Cardiac septum (tissue), 1 donor: ENCODE measurements at regions not wholly inside any gene's neighbourhood (a gene's known extent, or its start where the extent isn't known, plus 50 kb on each side); places are given as distances from the start of the nearest gene placed in this dataset.
"Not testable (repeated sequence)": the region's sequence is repeated elsewhere in the genome, so short reads cannot be mapped to it uniquely, and the experiment has no call there.

Experiments used
- DNase-seq: peaks from one replicate; pipeline ENCODE4 v3.0.0-alpha.2; 2020; ENCODE audit warnings: low spot score
- intact Hi-C: fragments of 100-400 bp; cut with DNase I; formaldehyde crosslinking; loops from one replicate; pipeline ENCODE4 v1.14.0; 2022
- donor health status: DM: no; HTN: no; CAD: no.

DNA sequence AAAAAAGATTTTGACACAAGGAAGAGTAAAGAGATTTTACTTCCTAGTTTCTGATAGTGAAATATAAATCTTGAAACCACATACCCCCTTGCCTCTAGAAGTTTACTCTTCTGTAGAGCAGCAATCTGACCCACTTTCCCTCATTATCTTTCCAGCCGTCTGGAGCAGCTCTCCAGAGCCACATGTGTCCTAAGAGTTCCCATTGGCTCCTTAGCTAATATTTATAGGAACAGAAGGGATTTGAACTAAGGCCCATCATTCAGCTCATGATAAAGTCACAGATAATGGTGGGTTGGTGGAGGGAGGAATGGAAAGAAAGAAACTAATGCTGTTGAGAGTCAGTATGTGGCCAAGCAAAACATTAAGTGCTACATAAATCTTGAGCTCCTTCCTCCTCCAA is 121.8 kb downstream of the INHBA start:
- DNase-seq = no peak

DNA sequence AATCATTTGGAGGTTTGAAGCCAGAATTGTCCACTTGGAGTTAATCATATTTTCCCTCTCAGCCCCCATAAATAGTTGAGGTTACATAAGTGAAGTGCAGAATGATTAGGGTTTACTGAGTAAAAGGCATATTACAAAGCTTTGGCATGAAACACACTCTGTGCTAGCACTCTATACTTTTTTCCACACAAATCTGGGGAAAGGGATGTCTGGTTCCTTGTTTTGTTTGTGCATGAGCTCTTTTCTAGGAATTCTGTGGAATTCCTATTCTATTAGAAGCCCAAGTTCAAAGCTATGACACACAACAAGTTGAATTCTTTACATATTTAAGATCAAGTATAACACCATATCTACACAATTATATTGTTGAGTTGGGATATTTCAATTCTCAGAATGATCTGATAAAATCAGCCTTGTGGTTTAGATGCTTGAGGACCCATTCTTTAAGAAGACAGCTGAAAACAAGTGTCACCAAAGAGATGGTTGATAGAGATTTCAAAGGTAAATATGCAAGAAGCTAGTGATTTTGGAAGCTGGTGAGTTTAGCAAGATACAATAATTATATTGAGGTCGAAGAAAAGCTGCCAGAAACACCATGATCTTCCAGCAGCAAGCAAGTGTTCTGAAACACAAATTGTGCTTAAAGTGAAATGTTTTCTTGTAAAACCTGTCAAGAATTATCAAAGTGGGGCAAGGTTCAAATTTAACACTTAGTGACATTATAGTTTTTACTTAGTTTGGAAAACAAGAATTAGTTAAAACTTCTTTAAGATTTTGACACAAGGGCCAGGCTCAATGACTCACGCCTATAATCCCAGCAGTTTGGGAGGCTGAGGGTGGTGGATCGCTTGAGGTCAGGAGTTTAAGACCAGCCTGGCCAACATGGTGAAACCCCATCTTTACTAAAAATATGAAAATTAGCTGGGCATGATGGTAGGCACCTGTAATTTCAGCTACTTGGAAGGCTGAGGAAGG is 122.6 kb downstream of the INHBA start:
- intact Hi-C loops = no loop called here
- no peak for DNase-seq

More for the DNA sequence above, 121.8 kb downstream of the INHBA start:
- intact Hi-C loops = no loop called here

DNA sequence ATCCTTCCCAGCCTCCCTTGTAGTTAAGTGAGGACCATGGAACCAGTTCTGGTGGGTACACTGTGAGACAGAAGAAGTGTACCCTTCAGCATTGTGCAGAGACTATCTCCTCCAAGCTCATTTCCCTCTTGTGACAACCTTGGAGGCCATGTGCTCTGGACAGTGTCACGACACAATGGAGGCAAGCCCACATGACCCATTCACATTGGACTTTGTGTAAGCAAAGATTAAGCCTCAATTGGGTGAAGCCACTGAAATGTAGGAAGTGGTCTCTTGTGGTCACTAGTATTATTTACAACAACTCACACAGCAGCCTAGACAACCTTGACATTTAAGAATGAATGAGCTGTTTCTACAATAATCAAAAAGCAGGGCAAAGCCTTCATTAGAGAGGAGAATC is 124.2 kb downstream of the INHBA start:
- no peak for DNase-seq
- intact Hi-C loops = no loop called here

DNA sequence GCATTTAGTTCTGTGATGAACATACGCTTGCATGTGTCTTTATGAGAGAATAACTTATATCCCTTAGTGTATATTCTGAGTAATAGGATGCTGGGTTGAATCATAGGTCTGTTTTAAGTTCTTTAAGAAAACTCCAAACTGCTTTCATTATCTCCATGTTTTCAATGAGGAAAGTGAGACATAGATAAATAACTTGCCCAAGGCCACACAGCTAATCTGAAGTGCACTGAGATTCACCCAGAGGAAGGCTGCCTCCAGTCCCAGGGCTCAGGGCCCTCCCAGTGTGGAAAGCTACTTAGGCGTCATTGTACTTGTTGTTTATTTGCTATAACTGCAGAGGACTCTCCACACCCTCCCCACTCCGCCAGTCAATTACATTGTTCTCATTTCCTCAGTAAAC is 126.7 kb downstream of the INHBA start:
- intact Hi-C loops = no loop called here
- no peak for DNase-seq

DNA sequence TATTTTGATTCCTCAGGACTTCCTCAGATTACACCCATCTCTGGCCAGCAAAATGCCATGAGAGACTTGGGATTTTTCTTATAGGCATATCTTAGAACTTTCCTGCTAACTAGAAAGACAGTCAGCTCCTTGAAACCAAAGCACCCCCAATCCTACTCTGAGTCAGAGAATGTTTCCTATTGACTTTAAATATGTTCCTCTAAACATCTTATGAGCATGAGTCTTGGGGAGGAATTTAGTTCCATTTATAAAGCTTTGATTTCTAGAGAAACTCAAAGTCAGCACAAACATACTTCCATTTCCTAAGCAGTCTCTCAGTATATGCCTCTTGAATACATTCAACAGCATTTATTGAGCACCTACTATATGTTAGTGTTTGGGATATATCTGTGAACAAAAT is 128.5 kb downstream of the INHBA start:
- no peak for DNase-seq
- intact Hi-C loops = loop anchor here (5.0 kb wide), 1 partner anchor 123 kb away; no protein-coding TSS in a partner anchor

DNA sequence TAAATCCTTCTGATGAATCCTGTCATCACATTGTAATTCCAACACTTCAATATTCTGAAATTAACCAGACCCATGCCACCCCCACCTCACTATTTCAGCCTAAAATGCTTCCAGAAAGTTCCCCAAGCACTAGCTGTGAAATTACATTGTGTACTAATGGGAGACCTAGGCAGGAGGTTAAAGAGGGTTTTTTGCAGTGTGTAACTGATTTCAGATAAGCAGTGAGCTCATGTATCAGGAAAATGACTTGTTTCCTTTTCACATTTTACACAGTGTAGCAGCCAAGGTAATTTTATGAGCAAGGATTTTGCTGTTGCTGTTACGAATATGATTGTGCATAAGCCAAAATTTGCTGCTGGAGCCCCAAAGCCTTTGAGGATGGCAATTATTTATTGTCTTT is 129.0 kb downstream of the INHBA start:
- no peak for DNase-seq
- intact Hi-C loops = loop anchor here (2.0 to 5.0 kb wide), 2 partner anchors 55 to 123 kb away; no protein-coding TSS in a partner anchor

DNA sequence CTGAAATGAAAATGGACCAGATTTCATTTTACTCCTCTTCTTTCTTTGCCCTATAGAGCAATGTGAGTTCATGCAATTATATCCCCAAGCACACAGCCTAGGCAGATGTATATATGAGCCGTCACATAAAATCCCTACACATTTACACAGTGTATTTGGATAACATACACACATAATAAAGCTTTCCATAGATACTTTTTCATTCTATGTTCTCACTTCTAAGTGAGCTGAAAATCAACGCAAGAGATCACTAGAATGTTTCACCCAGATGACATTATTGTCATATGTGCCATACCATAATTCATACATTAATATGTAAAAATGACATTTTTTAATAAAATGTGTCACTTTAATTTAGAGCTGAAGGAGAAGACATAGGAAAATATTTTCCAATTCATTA is 129.4 kb downstream of the INHBA start:
- DNase-seq = no peak

DNA sequence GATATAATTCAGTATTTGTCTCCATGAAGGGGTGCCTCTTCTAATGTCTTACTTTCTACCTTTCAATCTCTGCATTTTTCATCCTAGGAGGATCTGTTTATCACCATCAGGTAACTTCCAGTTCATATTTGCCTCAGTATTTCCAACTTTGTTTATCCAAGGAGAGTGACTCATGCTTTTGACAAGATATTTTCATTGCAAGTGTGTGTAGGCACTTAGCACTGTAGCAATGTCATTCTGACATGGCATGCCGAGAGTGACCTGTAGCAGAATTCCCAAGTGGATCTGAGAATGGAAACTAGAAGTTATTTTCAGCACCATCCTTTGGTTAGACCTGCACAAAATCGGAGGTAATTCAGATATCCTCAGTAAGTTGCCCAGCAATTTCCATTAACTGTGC is 129.9 kb downstream of the INHBA start:
- intact Hi-C loops = loop anchor here (2.0 to 5.0 kb wide), 2 partner anchors 56 to 124 kb away; no protein-coding TSS in a partner anchor
- DNase-seq = no peak

More for the DNA sequence above, 129.4 kb downstream of the INHBA start:
- intact Hi-C loops = loop anchor here (2.0 to 5.0 kb wide), 2 partner anchors 55 to 124 kb away; no protein-coding TSS in a partner anchor

DNA sequence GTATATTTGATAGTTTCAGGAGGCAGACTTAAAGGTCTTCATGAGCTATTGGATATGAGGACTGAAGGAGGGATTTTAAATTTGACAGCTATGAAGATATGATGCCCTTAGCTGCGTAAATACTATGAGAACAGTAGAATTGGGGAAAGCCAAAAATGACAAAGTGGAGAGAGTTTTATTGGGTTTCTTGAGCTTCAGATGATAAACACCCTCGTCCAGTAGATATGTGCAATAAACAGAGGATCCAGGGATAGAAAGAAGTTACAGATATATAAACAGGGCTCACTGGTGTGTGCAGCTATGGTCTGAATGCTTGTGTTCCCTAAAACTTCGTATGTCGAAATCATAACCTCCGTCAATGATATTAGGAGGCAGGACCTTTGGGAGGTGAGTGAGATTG is 131.3 kb downstream of the INHBA start:
- DNase-seq = no peak
- intact Hi-C loops = loop anchor here (5.0 kb wide), 1 partner anchor 126 kb away; no protein-coding TSS in a partner anchor

DNA sequence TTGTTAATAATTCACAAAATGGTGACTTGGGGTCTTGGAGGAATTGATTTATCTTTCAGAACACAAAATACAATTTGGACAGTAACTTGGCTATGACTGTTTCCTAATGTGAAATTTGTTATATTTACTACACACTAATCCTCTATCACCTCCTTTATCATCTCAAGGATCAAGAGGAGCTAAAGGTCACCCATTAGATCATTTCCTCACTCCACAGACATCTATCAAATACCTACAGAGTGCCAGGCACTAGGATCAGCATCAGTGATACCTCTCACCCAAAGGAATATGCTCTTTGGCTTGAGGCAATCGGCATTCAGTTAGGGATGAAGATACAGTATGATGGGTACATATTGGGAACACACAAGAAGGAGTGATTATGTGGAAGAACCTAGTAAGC is 132.1 kb downstream of the INHBA start:
- DNase-seq = no peak
- intact Hi-C loops = loop anchor here (5.0 kb wide), 1 partner anchor 127 kb away; no protein-coding TSS in a partner anchor

DNA sequence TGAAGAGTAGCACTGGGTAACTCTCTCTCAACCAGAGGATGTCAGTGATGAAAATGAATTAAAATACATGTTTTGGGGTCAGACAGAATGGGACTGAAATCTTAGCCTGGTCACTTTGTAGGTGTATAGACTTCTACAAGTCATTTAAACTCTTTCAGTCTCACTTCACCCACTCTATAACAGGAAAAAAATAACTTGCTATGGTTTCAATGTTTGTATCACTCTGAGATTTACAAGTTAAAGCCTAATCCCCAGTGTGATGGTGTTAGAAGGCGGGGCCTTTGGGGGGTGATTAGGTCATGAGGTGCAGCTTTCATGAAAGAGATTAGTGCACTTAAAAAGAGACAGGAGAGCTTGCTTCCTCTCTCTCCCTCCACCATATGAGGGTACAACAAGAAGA is 134.8 kb downstream of the INHBA start:
- no peak for DNase-seq
- intact Hi-C loops = no loop called here

DNA sequence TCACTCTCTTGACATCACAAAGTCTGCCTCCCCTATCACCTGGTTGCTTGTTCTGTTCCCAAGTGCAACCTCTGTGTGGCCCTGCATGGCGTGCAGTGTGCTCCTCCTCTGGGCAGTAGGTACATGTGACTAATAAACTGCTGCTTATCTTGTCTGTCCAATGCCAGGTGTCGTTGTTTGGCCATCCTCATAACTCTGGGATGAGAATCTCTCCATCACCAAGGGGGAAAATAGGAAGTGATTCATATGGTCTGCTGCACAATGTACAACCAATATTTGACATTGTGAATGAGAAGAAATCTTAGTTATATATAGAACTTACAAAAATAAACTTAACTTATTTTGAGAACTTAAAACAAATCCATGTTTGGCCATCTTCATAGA is 135.2 kb downstream of the INHBA start:
- no peak for DNase-seq
- intact Hi-C loops = no loop called here

DNA sequence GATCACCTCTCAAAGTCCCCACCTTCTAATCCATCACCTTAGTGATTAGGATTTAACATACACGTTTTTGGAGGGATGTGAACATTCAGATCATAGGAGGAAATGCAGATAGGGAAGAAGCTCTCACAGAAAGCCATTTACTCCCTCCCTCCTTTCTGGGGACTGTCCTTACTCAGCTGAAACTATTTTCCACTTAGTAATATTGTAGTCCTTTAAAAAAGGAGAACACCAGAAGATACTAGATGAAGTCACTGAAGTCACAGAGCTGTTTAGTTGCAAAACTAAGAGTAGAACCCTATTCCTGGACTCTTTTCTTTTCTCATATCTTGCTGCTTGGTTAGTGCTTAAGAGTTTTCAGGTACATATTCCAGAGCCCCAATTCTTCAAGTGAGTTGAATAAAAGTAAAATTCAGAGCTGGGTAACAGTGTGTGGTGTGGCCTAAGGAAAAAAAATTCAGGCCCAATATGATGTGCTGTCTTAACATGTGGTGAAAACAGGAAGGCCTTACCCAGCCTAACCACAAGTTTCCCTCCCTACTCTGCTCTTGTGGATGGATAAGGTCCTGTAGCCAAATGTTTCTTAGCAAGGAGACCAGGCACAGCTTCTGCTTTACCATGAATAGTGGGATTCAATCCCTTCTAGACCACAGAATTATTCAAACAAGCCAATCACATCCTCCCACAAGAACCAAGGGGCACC is 135.7 kb downstream of the INHBA start:
- DNase-seq = no peak
- intact Hi-C loops = no loop called here

DNA sequence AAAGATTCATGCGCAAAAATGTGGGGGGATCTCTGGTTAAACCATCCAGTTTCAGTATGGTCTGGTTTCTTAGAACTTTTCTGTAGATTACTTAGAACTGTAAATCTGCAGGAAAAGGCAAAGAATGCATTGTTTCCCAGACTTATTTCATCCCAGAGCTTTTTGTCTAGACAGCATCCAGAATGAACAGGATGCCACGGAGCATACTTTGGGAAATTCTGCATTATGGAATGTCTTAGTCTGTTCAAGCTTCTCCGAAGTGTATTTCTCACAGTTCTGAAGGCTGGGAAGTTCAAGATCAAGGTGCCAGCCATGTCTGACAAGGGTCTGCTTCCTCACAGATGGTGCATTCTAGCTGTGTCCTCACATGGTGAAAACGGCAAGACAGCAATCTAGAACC is 136.3 kb downstream of the INHBA start:
- intact Hi-C loops = no loop called here

DNA sequence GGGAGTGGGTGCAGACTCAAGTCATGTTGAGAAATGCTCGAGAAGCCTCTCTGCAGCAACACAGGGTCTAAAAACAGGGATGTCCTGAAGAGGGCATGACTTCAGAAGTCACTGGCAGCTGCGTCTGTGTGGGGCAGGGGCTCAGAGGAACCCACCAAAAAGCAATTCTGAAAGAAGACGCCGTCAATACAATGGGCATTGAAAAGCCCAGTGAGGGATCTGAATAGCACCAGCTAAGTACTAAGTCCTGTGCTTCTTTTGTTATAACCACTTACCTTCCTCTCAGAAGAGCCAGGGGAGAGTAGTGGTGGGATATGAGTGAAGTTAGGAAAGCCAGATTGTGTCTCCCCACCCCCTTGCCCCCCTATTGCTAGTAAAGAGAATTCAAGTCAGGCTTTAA is 137.2 kb downstream of the INHBA start:
- DNase-seq = no peak
- intact Hi-C loops = no loop called here

More for the DNA sequence above, 136.3 kb downstream of the INHBA start:
- no peak for DNase-seq

DNA sequence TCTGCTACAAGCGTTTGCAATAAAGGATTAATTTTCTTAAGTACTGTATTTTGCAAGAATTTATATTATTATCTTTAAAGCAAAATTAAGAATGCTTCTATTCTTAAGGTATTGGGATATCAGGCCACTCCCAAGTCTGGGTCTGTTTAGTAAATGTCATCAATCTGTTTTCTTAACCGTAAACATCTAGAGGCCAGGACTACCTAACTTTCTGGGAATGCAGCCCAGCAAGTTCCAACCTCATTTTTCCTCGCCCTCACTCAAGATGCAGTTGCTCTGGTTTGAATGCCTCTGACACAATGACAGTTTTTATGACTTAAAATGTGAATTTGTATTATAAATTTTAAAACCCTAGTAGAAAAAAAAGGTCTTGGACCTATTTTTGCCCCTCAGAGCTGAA is 143.5 kb downstream of the INHBA start:
- DNase-seq = no peak
- intact Hi-C loops = no loop called here

DNA sequence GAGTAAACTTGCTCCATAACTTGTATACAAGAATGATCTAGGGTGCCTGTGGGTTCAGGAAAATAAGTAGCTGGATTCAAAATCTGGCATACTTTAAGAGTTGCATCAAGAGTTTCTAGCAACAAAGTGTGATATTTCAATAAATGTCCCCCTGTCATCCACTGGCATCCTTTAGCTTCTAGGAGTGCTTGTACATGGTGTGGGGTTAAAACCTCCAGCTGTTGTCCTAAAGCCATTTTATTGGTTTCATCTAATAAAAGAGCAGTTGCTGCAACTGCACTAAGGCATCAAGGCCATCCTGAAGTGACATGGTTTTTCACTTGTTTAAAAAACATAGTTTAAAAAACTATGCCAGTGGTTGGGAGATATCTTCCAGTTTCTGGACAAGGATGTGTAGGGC is 148.4 kb downstream of the INHBA start:
- DNase-seq = no peak
- intact Hi-C loops = no loop called here

DNA sequence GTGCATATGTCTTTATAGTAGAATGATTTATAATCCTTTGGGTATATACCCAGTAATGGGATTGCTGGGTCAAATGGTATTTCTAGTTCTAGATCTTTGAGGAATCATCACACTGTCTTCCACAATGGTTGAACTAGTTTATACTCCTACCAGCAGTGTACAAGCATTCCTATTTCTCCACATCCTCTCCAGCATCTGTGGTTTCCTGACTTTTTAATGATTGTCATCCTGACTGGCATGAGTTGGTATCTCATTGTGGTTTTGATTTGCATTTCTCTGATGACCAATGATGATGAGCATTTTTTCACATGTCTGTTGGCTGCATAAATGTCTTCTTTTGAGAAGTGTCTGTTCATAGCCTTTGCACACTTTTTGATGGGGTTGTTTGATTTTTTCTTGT is 152.8 kb downstream of the INHBA start:
- intact Hi-C loops, DNase-seq: not testable (repeated sequence)

DNA sequence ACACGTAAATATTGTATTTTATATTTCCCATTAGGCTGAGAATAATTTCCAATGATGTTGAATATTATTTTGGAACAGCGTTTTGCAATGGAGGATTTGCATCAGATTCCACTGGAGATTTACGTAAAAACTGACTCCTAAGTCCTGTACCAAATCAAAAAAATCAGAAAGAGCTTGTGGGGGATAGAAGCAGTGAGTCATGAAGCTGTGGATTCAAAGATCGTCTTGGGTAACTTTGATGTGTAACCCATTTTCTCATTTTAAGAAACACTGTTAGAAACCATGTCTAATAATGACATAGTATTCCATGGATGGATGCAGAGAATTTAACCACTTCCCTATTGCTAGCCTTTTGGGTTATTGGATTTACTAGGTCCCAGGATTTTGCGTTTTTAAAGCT is 158.6 kb downstream of the INHBA start:
- intact Hi-C loops = no loop called here
- DNase-seq = no peak

DNA sequence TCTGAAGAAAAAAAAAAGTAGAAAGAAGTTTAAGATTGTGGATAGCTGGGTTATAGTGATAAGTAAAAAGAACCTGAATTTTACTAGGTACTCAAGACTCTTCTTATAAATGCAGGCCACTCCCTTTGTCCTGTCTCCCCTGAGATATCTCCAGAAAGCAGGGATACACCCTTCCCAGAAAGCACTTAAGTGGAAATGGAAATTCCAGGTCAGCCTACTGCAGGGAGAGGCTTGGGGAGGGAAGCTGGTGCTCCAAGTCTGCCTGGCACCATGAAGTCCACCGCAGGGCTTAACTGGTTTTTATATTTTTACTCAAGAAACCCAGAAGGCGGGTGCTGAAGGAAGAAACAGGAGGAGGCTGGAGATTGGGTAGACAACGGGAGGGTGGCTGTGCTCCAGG is 162.3 kb downstream of the INHBA start:
- no peak for DNase-seq
- intact Hi-C loops = no loop called here
